GM18519 (cell line): ENCODE measurements at regions not wholly inside any gene's neighbourhood (a gene's known extent, or its start where the extent isn't known, plus 50 kb on each side); places are given as distances from the start of the nearest gene placed in this dataset.

Experiments
- ATAC-seq: cut with Tn5 transposase; IDR thresholded peaks from one replicate; pipeline ENCODE4 v1.9.1; 2021; ENCODE audit warnings: mild to moderate bottlenecking, moderate library complexity; ENCODE audit not compliant: unreplicated experiment, low FRiP score

DNA sequence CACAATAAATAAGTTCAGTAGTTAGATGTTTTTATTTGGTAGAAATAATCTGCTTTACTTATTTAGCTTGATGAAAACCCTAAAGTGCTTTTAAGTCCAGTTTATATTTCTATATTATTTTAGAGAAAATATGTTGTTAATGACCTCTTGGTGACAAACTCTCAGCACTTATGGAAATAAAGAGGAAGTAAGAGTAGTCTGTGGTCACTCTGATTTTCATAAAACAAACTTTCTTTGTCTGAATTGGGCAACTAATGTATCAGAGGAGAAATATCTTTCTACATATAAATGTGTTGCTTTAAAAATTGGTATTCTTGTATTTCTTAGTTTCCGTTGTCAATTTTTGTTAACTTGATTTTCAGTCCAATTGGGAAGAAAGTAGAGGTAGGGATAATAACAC, 878.9 kb upstream of the SEL1L start:
- no peak for ATAC-seq

DNA sequence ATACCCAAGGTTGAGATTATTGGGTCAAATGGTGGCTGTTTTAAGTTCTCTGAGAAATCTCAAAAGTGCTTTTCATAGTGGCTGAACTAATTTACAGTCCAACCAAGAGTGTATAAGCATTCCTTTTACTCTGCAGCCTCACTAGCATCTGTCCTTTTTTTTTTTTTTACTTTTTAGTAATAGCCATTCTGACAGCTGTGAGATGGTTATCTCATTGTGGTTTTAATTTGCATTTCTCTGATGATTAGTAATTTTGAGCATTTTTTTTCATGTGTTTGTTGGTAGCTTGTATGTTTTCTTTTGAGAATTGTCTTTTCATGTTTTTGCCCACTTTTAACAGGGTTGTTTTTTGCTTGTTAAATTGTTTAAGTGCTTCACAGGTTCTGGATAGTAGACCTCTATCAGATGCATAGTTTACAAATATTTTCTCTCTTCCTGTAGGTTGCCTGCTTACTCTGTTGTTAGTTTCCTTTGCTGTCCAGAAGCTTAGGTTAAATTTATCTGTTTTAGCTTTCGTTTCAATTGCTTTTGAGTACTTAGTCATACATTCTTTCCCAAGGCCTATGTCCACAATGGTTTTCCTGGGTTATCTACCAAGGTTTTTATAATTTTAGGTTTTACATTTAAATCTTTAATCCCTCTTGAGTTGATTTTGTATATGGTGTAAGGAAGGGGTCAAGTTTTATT, 881.3 kb upstream of the SEL1L start:
- ATAC-seq, result no peak

DNA sequence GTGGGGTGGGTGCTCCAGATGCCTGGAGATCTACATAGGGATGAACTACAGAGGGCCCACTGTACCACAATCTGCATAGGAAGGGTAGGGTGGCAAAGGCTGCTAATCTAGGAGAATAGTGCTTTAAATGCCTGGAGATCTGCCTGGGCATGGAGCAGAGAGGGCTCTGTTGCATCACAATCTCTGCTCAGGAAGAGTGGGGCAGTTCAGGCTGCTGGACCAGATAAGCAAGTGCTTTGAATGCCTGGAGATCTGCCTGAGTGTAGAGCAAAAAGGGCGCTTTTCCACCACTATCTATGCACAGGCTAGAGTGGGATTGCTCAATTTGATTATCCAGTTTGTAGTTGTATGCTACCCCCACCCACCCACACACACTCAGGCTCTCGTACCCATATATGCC, 886.3 kb upstream of the SEL1L start:
- no peak for ATAC-seq

- no peak for ATAC-seq
Observed at GRCh38 chr14:82420871-82421270, 887.2 kb upstream of the SEL1L start.

GRCh38 chr14:82421286-82421685, 887.6 kb upstream of the SEL1L start:
- no peak for ATAC-seq

DNA sequence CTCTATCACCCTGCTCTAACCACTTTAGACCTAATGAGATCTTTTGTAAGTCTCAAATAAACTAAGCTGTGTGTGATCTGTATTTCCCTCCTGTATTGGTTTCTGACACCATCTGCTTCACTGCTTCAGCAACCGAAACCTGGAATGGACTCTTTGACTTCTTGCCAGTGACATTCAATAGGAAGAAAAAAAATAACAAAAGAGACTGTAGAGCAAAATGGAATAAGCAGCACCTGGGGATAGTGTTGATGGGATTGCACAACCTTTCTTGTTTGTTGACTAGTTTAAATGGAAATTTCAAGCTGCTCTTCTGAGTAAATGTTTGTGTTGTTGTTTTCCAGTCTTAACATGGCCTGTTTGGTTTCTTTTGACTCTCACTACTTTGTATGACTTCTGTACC, 888.6 kb upstream of the SEL1L start:
- no peak for ATAC-seq

GRCh38 chr14:82425261-82425660, 891.6 kb upstream of the SEL1L start:
- ATAC-seq, result no peak

DNA sequence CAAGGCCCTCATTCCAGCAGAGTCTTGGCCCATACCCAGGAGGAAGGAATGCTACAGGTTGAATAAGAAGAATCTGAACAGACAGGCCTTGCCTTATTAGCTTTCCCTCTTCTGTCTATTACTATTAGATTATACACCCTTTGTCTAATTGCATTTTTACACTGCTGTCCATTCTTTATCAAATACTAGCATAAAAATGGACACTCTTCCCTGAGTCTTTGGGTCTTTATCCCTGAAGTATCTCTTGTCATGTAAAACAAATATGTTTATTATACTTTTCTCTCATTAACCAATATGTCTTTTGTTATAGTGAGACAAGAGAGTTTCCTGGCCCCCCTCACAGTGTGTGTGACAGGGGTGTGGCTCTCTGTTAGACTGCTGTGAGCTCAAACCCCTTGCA, 897.4 kb upstream of the SEL1L start:
- no peak for ATAC-seq

DNA sequence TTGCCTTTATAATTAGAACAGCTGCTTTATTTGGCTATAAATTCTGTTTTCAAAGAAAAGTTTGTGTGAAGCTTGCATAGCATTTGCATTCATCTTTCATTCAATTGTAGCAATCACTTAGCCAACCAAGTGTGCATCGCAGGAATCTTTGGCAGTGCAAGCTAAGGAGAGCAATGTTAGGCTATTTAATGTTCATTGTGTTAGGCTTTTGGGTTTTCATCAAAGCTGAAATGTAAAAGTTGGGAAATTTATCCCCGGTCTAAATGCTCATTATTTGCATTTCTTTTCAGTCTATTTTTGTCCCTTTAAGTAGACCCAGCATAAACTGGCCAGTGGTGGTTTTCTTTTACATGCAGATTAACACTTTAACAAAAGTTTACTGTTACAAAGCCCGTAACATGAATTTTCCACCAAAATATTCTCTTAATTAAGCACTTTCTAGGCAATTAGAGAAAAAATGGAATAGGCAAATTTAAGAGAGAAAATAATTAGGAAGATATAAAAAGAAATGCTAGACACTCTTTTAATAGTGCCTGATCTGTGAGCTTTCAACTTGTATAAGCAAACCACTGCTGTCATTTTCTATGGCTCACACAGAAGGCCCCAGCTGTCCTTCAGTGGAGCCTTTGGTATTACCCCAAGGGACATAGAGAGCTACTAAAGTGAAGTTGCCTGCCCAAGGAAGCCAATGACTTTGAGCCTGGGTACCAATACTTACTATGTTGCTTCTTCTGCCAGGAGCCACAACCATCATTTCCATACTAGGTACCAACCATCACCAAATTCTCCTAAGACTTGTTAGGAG, 898.9 kb upstream of the SEL1L start:
- no peak for ATAC-seq

GRCh38 chr14:82438436-82438835, 904.8 kb upstream of the SEL1L start:
- no peak for ATAC-seq

DNA sequence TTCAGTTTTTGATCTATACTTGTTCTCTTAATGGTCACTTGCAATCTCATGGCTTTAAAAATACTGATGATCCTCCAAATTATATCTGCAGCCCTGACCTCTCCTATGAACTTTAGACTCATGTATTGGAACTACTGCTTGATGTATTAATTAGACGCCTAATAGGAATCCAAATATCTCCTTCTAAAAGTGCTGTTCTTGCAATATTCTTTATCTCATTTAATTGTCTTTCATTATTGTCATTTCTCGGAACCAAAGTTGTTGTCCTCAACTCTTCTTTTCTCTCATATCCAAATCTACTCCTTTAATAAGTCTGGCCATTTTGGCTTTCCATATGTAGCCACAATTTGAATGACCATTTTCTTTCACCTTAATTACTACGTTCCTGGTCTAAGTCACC, 907.6 kb upstream of the SEL1L start:
- ATAC-seq, result no peak

- ATAC-seq, result no peak
Observed at GRCh38 chr14:82445810-82446570, 912.3 kb upstream of the SEL1L start.

DNA sequence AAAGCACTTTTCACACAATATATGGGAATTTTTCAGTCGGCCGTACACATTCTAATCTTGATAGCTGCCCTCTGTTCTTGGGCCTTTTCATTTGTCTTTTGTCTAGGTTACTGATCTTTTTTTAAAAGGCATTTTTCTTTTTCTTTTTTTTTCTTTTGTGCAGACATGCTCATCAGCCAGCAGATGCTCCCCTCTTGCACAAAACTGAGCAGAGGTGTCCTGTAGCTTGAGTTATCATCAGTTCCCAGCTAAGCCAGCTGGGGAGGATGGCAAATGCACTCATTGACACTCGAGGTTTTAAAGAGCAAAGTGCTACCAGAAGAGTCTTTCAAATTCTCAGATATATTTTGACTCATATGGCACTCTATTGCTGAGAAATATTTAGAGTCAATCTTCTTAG, 913.9 kb upstream of the SEL1L start:
- no peak for ATAC-seq

GRCh38 chr14:82449926-82450468, 916.3 kb upstream of the SEL1L start:
- ATAC-seq, result no peak

GRCh38 chr14:82451675-82452074, 918.0 kb upstream of the SEL1L start:
- no peak for ATAC-seq

DNA sequence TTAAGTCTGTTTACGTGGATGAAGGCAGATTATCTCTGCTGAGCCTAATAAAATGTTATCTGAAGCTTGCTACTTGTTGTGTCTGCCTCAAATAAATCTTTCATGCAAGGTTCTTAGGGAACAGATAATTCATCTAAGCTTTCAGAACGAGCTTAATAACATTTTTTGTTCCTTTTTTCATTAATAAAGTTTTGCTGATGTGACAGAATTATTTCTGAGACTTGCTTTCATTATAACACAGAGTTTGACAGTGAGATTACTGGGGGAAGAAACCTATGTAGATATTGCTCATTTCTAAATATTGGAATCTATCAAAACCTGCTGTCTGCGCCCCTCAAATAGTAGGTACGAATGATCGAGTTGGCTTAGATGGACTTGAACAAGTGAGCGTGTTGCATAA, 948.7 kb upstream of the SEL1L start:
- no peak for ATAC-seq

DNA sequence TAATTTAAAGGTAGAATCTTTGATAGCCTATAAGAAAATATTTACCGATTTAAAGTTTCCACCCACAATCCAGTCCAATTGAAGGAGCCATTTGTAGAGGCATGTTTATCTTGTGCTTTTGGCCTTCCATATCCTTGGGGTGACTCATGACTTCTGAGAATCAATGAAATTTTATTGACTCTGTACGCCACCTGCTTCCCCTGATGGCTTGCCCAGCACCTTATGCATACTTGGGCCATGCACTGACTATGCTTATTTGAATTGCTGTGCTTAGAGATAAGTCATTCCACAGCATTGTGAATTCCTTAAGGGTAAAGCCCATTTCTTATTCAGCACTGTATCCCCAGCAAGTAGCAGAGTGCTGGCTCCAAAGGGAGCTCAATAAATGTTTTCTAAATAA, 954.8 kb upstream of the SEL1L start:
- no peak for ATAC-seq

- no peak for ATAC-seq
Observed at GRCh38 chr14:82490397-82490796, 956.7 kb upstream of the SEL1L start.

- ATAC-seq, result no peak
Observed at GRCh38 chr14:82492157-82492556, 958.5 kb upstream of the SEL1L start.

- ATAC-seq, result no peak
Observed at GRCh38 chr14:82500222-82500621, 966.6 kb upstream of the SEL1L start.

- ATAC-seq, result no peak
Observed at GRCh38 chr14:82501554-82501953, 967.9 kb upstream of the SEL1L start.
